Caco-2 (cell line): ENCODE measurements at regions not wholly inside any gene's neighbourhood (a gene's known extent, or its start where the extent isn't known, plus 50 kb on each side); places are given as distances from the start of the nearest gene placed in this dataset.

Source experiments
- BruUV-seq: library from RNA; stranded (reverse); fragments of 400-500 nt; replicated peaks from 2 replicates; lab custom pipeline; 2021; lab: Mats Ljungman, UMichigan
- CTCF ChIA-PET: fragments of 300-600 bp; sonication (Branson Sonifier 250); formaldehyde crosslinking; loops from one replicate; lab custom pipeline; 2022; ENCODE audit warnings: antibody characterized with exemption; lab: Charles Lee
- POLR2A ChIA-PET: fragments of 300-600 bp; sonication (Branson Sonifier 250); formaldehyde crosslinking; loops from one replicate; lab custom pipeline; 2022; ENCODE audit warnings: antibody characterized with exemption; lab: Charles Lee
- DNase-seq, 2 experiments: peaks; one replicate each; pipeline versions ENCODE4 v3.0.0 to v3.0.0-alpha.2; 2020 to 2022
- H3K27me3 ChIP-seq: replicated peaks from 2 replicates; pipeline ENCODE4 v1.6.0; 2011; ENCODE audit warnings: low read length; ENCODE audit not compliant: control insufficient read depth, insufficient read depth
- H3K36me3 ChIP-seq: 2 replicates; pipeline ENCODE4 v1.5.1; 2011; ENCODE audit warnings: low read length; ENCODE audit not compliant: control insufficient read depth, insufficient read depth
- H3K4me1 ChIP-seq: fragments of 250-450 bp; sonication (Bioruptor Pico); 2 replicates; pipeline ENCODE4 v1.5.1; 2020; ENCODE audit warnings: mild to moderate bottlenecking
- H3K4me3 ChIP-seq: 2 replicates; pipeline ENCODE4 v1.5.1; 2011; ENCODE audit warnings: low read depth, mild to moderate bottlenecking, control low read depth, low read length
- H3K9me3 ChIP-seq: fragments of 250-450 bp; sonication (Bioruptor Pico); 2 replicates; pipeline ENCODE4 v1.5.1; 2020; ENCODE audit warnings: mild to moderate bottlenecking, moderate library complexity
- H3K27ac Mint-ChIP-seq: one replicate; pipeline ENCODE4 v1.8.0; 2022; ENCODE audit warnings: mixed read lengths; ENCODE audit not compliant: unreplicated experiment
- H3K27me3 Mint-ChIP-seq: one replicate; pipeline ENCODE4 v1.8.0; 2022; ENCODE audit warnings: mixed read lengths; ENCODE audit not compliant: insufficient read depth, unreplicated experiment
- H3K36me3 Mint-ChIP-seq: one replicate; pipeline ENCODE4 v1.8.0; 2022; ENCODE audit warnings: mild to moderate bottlenecking, mixed read lengths; ENCODE audit not compliant: insufficient read depth, unreplicated experiment
- H3K4me1 Mint-ChIP-seq: one replicate; pipeline ENCODE4 v1.8.0; 2022; ENCODE audit warnings: low read depth, mixed read lengths; ENCODE audit not compliant: unreplicated experiment
- H3K4me3 Mint-ChIP-seq: one replicate; pipeline ENCODE4 v1.8.0; 2022; ENCODE audit warnings: mild to moderate bottlenecking, moderate library complexity, mixed read lengths; ENCODE audit not compliant: unreplicated experiment
- H3K9me3 Mint-ChIP-seq: one replicate; pipeline ENCODE4 v1.8.0; 2022; ENCODE audit warnings: mixed read lengths; ENCODE audit not compliant: unreplicated experiment
- CTCF ChIP-seq, 2 experiments: fragments of 200-600 bp in 1 of 2; IDR thresholded peaks; 1 replicate in 1 of 2; 2 replicates in 1 of 2; pipeline versions ENCODE4 v1.5.1 to v1.8.0; 2011 to 2022; ENCODE audit warnings: antibody characterized with exemption in 1 of 2, control low read depth in 1 of 2, inconsistent platforms in 1 of 2, low read depth in 1 of 2, low read length in 1 of 2, mild to moderate bottlenecking in 1 of 2, moderate library complexity in 1 of 2; ENCODE audit not compliant: insufficient read depth in 1 of 2, severe bottlenecking in 1 of 2, unreplicated experiment in 1 of 2
- intact Hi-C: fragments of 100-400 bp; cut with micrococcal nuclease; formaldehyde crosslinking; loops from one replicate; pipeline ENCODE4 v1.10.0; 2022; ENCODE audit not compliant: unreplicated experiment

- no peaks in the 10 kb centered on the region for H3K4me1 Mint-ChIP-seq
- no peak overlapping the region for H3K4me3 ChIP-seq
- H3K9me3 Mint-ChIP-seq, result no peaks in the 10 kb centered on the region
- POLR2A ChIA-PET, result no interaction called here
- H3K4me3 Mint-ChIP-seq, result no peak overlapping the region
- DNase-seq, result no peak
- TF ChIP-seq CTCF (IDR thresholded peaks at IDR 0.05; ENCODE audit: insufficient read depth in 1 of 2, low read depth in 1 of 2, low read length in 1 of 2, severe bottlenecking in 1 of 2, unreplicated experiment in 1 of 2), result no peak
- no peaks in the 10 kb centered on the region for H3K27me3 ChIP-seq
- H3K4me1 ChIP-seq, result no peaks in the 10 kb centered on the region
- H3K36me3 Mint-ChIP-seq, result no peaks in the 10 kb centered on the region
- H3K27ac Mint-ChIP-seq, result no peak overlapping the region
- intact Hi-C loops, result no loop called here
- no TSS peak for BruUV-seq
- no peaks in the 10 kb centered on the region for H3K36me3 ChIP-seq
- CTCF ChIA-PET, result no interaction called here
- H3K27me3 Mint-ChIP-seq, result peaks cover 12% of the 10 kb centered on the region
- H3K9me3 ChIP-seq, result no peaks in the 10 kb centered on the region
Measured at GRCh38 chr1:4218619-4219018, 318.5 kb upstream of the C1orf174 start.

- no peaks in the 10 kb centered on the region for H3K4me1 Mint-ChIP-seq
- no peak for TF ChIP-seq CTCF (IDR thresholded peaks at IDR 0.05; ENCODE audit: insufficient read depth in 1 of 2, low read depth in 1 of 2, low read length in 1 of 2, severe bottlenecking in 1 of 2, unreplicated experiment in 1 of 2)
- POLR2A ChIA-PET, result no interaction called here
- intact Hi-C loops, result no loop called here
- no peaks in the 10 kb centered on the region for H3K27me3 ChIP-seq
- DNase-seq, result no peak
- no peak overlapping the region for H3K4me3 Mint-ChIP-seq
- H3K27ac Mint-ChIP-seq, result no peak overlapping the region
- H3K4me1 ChIP-seq, result no peaks in the 10 kb centered on the region
- no peaks in the 10 kb centered on the region for H3K36me3 ChIP-seq
- no peaks in the 10 kb centered on the region for H3K9me3 ChIP-seq
- H3K9me3 Mint-ChIP-seq, result no peaks in the 10 kb centered on the region
- BruUV-seq, result no TSS peak
- peaks cover 12% of the 10 kb centered on the region for H3K27me3 Mint-ChIP-seq
- CTCF ChIA-PET, result no interaction called here
- no peak overlapping the region for H3K4me3 ChIP-seq
- H3K36me3 Mint-ChIP-seq, result no peaks in the 10 kb centered on the region
Measured at GRCh38 chr1:4219111-4219510, 319.0 kb upstream of the C1orf174 start.

GRCh38 chr1:4219826-4220225, 319.8 kb upstream of the C1orf174 start:
- peaks cover 12% of the 10 kb centered on the region for H3K27me3 Mint-ChIP-seq
- no peaks in the 10 kb centered on the region for H3K4me1 Mint-ChIP-seq
- BruUV-seq, result no TSS peak
- intact Hi-C loops, result no loop called here
- no peaks in the 10 kb centered on the region for H3K9me3 Mint-ChIP-seq
- no peak for TF ChIP-seq CTCF (IDR thresholded peaks at IDR 0.05; ENCODE audit: insufficient read depth in 1 of 2, low read depth in 1 of 2, low read length in 1 of 2, severe bottlenecking in 1 of 2, unreplicated experiment in 1 of 2)
- H3K4me3 ChIP-seq, result no peak overlapping the region
- H3K27me3 ChIP-seq, result no peaks in the 10 kb centered on the region
- ChIA-PET CTCF (no interaction called here), POLR2A (no interaction called here)
- no peak overlapping the region for H3K27ac Mint-ChIP-seq
- H3K36me3 ChIP-seq, result no peaks in the 10 kb centered on the region
- no peaks in the 10 kb centered on the region for H3K9me3 ChIP-seq
- no peaks in the 10 kb centered on the region for H3K4me1 ChIP-seq
- no peaks in the 10 kb centered on the region for H3K36me3 Mint-ChIP-seq
- DNase-seq, result no peak
- no peak overlapping the region for H3K4me3 Mint-ChIP-seq
